ENCODE measurements at regions not wholly inside any gene's neighbourhood (a gene's known extent, or its start where the extent isn't known, plus 50 kb on each side); places are given as distances from the start of the nearest gene placed in this dataset.

DNA sequence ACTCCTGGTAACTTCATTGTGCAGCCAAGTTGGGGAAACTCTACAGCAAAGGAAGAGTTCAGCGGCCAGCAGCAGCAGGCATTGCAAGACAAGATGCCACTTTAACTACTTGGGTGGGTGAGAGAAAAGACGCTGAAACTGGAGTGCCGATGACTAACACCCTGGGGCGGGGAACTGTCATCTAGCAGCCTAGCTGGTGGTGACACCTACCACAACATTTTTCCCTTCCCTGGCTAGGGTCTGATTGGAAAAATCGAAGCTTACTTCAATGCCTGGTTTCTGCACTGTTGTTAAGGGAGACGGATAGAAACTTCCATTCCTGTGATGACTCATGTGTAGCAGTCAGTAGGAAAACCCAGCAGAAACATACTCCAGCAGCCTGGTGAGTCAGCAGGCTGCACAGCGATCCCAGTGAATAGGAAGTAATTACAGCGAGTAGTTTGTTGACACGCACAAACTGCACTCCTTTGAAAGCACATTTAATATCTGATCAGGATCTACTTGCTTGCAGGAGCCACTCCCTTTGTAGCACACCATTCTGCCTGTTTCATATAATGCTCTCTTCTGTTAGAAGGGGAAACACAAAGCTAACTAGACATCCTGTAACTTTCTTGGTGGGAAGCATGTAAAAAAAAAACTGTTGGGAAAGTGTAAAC, 62.1 kb upstream of the MAPRE2 start:
- Mint-ChIP-seq H3K4me1 (peaks cover 23% of the 10 kb centered on the region), H3K27me3 (peaks cover 21% of the 10 kb centered on the region), H3K36me3 (ENCODE audit: low read depth) (no peaks in the 10 kb centered on the region), H3K4me3 (peak overlapping the region; percentile 73), H3K9me3 (ENCODE audit: low read depth) (no peaks in the 10 kb centered on the region), H3K27ac (peak overlapping the region; percentile 76)
- DNase-seq = peak; percentile 85
- ChIA-PET CTCF (interaction anchor here (0.6 to 1.7 kb wide), 5 partner anchors 27 to 180 kb away, joined by 3 to 5 read pairs (median 3); no protein-coding TSS in a partner anchor), POLR2A (interaction anchor here (1.4 kb wide), 1 partner anchor 63 kb away, joined by 7 read pairs; no protein-coding TSS in a partner anchor)
- peak; percentile 79 for ATAC-seq
- intact Hi-C loops (cut with DNase I, micrococcal nuclease) = loop anchor here (1.0 to 10.0 kb wide), 10 partner anchors 51 to 636 kb away; partner anchors contain the start of genes GALNT1 (in 1 of the 2), INO80C (in 1 of the 2), MAPRE2 (in 1 of the 2) and ZNF24 (in 1 of the 2)

DNA sequence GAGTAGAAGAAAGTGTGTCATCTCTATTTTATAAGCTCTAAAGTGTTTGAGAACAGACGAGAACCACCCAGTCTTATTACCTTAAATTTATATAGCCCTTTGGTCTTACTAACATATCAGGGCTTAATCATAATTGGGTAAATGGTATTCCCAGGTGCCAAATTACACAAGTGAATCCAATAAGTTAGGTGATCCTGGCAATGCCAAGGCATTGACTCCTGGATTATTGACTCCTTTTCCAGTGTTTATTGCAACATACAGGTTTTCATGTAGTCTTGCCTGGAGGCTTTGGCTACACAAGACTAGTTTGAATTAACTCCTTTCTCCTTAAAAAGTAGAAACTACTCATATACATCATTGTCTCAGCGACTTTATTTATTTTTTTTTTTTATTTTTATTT, 59.7 kb upstream of the MAPRE2 start:
- peaks cover 4% of the 10 kb centered on the region for H3K27me3 Mint-ChIP-seq
- peaks cover 18% of the 10 kb centered on the region for H3K4me1 Mint-ChIP-seq
- no peaks in the 10 kb centered on the region for H3K36me3 Mint-ChIP-seq (ENCODE audit: low read depth)
- H3K9me3 Mint-ChIP-seq (ENCODE audit: low read depth) = no peaks in the 10 kb centered on the region
- POLR2A ChIA-PET = no interaction called here
- DNase-seq (no peak), ATAC-seq (no peak)
- CTCF ChIA-PET = interaction anchor here (1.0 kb wide), 1 partner anchor 10 kb away, joined by 3 read pairs; no protein-coding TSS in a partner anchor
- no peak overlapping the region for H3K4me3 Mint-ChIP-seq
- H3K27ac Mint-ChIP-seq = no peak overlapping the region
- intact Hi-C loops (cut with DNase I, micrococcal nuclease) = no loop called here

DNA sequence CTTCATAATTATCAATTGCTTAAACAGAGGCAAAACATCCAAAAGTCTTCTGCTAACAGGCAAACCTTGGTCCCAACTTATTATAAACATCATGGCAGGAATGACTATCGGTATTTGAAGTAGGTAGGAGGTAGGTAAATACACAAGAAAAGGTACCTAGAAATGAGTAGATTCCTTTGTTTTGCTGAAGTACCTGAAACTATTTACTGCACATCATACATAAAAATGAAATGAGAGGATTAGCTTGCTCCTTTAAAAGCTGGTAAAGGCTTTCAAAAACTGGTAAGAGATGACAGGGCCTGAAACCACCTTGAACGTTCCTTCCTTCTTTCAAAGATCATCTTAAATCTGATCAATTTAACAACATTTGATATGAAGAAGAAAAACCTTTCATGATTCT, 55.2 kb upstream of the MAPRE2 start:
- no peaks in the 10 kb centered on the region for H3K4me1 Mint-ChIP-seq
- peaks cover 3% of the 10 kb centered on the region for H3K27me3 Mint-ChIP-seq
- intact Hi-C loops (cut with DNase I, micrococcal nuclease) = no loop called here
- ATAC-seq = peak; percentile 64
- H3K9me3 Mint-ChIP-seq (ENCODE audit: low read depth) = no peaks in the 10 kb centered on the region
- no peak overlapping the region for H3K4me3 Mint-ChIP-seq
- H3K36me3 Mint-ChIP-seq (ENCODE audit: low read depth) = no peaks in the 10 kb centered on the region
- no peak for DNase-seq
- no peak overlapping the region for H3K27ac Mint-ChIP-seq
- ChIA-PET CTCF (interaction anchor here (0.8 kb wide), 1 partner anchor 75 kb away, joined by 3 read pairs; no protein-coding TSS in a partner anchor), POLR2A (no interaction called here)

DNA sequence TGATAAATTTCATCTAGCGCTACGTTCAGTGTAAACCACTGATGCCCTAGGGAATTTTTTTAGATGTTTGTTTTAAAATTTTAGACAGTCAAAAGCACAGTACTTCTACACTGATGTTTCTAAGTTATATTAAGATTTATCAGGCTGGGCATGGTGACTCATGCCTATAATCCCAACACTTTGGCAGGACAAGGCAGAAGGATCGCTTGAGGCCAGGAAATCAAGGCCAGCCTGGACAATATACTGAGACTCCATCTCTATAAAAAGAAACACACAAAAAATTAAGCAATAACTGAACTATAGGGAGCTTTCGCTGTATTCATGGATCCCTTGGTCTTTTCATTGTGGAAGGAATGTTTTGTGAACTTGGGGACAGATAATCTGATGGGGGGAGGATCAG, 50.6 kb upstream of the MAPRE2 start:
- intact Hi-C loops (cut with DNase I, micrococcal nuclease) = no loop called here
- ATAC-seq (no peak), DNase-seq (no peak)
- Mint-ChIP-seq H3K27ac (no peak overlapping the region), H3K4me3 (no peak overlapping the region), H3K9me3 (ENCODE audit: low read depth) (no peaks in the 10 kb centered on the region), H3K36me3 (ENCODE audit: low read depth) (no peaks in the 10 kb centered on the region), H3K4me1 (peaks cover 6% of the 10 kb centered on the region), H3K27me3 (no peaks in the 10 kb centered on the region)
- CTCF ChIA-PET = interaction anchor here (1.1 kb wide), 1 partner anchor 9 kb away, joined by 3 read pairs; no protein-coding TSS in a partner anchor
- POLR2A ChIA-PET = no interaction called here

DNA sequence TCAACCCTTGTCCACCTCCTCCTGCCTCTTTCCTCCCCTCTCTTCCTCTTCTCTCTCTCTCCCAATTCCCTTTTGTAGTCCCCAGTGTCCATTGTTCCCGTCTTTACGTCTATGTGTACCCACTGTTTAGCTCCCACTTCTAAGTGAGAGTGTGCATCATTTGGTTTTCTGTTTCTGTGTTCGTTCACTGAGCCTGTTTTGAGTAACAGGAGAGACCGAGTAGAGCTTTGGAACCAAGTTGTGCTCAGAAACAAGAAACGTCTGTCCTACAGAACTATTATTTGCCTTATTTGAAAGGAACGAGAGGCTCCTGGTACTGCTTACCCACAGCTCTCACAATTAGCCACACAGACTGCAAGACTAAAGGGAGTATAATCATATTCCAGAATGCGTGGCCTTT, 50.1 kb upstream of the MAPRE2 start:
- H3K9me3 Mint-ChIP-seq (ENCODE audit: low read depth) = no peaks in the 10 kb centered on the region
- ATAC-seq (no peak), DNase-seq (no peak)
- H3K27me3 Mint-ChIP-seq = no peaks in the 10 kb centered on the region
- ChIA-PET CTCF (interaction anchor here (1.1 kb wide), 1 partner anchor 9 kb away, joined by 3 read pairs; no protein-coding TSS in a partner anchor), POLR2A (no interaction called here)
- peaks cover 6% of the 10 kb centered on the region for H3K4me1 Mint-ChIP-seq
- no peak overlapping the region for H3K27ac Mint-ChIP-seq
- no peaks in the 10 kb centered on the region for H3K36me3 Mint-ChIP-seq (ENCODE audit: low read depth)
- H3K4me3 Mint-ChIP-seq = no peak overlapping the region
- intact Hi-C loops (cut with DNase I, micrococcal nuclease) = no loop called here
